LNCaP clone FGC (cell line): ENCODE measurements at regions not wholly inside any gene's neighbourhood (a gene's known extent, or its start where the extent isn't known, plus 50 kb on each side); places are given as distances from the start of the nearest gene placed in this dataset.

Experiments
- DNase-seq: peaks from one replicate; pipeline ENCODE4 v3.0.0-alpha.2; 2011; ENCODE audit warnings: low read depth
- H3K4me3 ChIP-seq: 2 replicates; pipeline ENCODE4 v1.5.1; 2011; ENCODE audit warnings: mild to moderate bottlenecking, low read depth, low read length, control low read depth
- TF ChIP-seq, protein P1 (sequence below): IDR thresholded peaks from 2 replicates; pipeline ENCODE4 v1.5.1; 2012; ENCODE audit warnings: mild to moderate bottlenecking; ENCODE audit not compliant: control insufficient read depth, insufficient read depth; ENCODE audit errors: extremely low read depth

DNA sequence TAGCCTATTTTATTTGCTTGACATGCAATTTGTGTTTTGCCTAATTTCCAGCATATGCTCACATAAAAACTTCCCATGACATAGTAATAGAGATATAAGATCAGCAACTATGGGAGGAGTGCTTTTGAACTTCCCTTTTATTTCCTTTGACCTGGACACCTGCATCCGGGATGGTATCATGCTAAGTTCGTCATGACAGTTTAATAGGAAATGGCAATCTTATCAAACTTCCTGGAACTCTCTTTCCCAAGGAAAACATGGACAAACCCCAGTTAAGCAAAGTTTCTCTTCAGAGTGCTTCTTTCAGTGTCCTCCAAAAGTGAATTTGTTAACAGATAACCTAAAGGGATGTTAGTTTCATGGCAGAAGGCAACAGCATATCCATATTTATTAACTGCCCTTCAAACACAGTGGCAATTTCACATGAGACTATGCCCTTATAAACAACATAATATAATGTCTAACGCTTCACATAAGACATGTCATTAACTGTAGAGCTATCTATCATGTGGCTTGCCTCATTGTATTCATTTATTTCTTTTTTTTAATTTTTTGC lies 474.7 kb upstream of the SEMA3A start:
- DNase-seq: no peak
- TF ChIP-seq, protein P1, sequence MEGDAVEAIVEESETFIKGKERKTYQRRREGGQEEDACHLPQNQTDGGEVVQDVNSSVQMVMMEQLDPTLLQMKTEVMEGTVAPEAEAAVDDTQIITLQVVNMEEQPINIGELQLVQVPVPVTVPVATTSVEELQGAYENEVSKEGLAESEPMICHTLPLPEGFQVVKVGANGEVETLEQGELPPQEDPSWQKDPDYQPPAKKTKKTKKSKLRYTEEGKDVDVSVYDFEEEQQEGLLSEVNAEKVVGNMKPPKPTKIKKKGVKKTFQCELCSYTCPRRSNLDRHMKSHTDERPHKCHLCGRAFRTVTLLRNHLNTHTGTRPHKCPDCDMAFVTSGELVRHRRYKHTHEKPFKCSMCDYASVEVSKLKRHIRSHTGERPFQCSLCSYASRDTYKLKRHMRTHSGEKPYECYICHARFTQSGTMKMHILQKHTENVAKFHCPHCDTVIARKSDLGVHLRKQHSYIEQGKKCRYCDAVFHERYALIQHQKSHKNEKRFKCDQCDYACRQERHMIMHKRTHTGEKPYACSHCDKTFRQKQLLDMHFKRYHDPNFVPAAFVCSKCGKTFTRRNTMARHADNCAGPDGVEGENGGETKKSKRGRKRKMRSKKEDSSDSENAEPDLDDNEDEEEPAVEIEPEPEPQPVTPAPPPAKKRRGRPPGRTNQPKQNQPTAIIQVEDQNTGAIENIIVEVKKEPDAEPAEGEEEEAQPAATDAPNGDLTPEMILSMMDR: no peak
- H3K4me3 ChIP-seq: no peak overlapping the region

DNA sequence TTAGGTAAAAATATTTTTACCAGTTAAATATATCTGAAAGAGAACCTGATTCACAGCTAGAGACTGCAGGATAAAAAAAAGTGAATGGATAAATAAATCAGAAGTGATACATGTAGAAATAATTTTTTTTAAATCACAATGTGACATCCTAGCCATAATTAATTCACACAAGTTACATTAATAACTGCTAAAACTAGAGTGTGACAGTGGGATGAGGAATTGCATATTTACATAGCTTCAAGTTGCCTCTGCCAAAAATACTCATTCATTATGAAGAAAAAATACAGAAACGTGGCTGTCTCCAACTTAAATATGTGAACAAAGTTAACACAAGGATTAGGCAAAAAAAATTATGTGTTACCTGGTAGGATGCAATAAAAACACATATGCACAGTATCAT lies 473.5 kb upstream of the SEMA3A start:
- no peak for DNase-seq
- TF ChIP-seq, protein P1: no peak
- no peak overlapping the region for H3K4me3 ChIP-seq

DNA sequence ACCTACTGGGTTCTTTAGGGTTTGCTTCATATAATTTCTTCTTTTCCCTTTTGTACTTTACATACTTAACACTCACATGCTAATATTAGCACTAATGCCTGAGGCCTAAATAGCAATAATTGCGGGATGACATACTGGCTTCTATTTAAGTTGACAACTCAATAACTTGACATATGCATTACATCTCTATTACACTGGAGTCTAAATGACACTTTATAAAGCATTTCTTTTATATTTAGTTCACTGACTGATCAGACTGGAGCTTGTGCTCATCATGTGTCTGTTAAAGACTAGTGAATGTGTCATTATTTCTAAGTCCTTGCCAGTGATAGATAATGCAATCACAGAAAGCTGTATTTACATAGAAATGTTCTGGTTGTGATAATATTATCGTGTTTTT lies 472.1 kb upstream of the SEMA3A start:
- DNase-seq: no peak
- TF ChIP-seq, protein P1: no peak
- H3K4me3 ChIP-seq: no peak overlapping the region

DNA sequence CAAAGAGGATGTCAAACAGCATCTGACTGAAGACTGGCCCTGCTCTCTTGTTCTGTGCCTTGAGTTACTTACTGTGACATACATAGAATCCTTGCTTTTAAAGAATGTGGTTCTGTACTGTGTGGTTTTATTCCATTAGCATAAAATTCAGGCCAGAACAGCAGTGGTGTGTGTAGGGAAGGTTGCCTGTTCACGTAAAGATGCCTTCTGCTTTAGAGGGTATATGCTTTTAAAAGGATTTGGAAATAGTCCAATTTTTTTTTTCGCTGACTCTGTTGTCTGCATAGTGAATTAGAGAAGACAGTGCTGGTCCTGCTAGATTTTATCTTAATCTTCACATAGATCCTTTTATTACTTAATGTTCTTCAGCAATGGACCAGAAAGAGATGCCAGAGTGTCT lies 470.8 kb upstream of the SEMA3A start:
- DNase-seq: no peak
- TF ChIP-seq, protein P1: no peak
- H3K4me3 ChIP-seq: no peak overlapping the region

DNA sequence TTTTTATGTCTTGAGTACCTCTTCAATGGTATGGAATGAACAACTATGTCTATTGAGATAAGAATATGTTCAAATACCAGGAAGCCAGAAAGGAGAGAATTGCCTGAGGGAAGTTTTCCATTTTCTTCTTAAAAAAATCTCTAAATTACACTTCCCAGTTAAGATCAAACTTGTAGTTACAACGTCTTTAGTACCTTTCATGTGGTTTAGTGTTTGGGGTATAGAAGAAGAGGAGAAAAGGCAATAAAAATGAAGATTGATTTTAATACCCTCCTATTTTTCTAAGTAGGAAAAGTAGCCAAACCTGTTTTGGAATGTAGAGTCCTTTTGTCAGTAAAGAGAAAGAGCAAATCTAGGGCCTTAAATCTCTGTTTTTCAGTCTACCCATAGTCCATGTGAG lies 470.0 kb upstream of the SEMA3A start:
- H3K4me3 ChIP-seq: no peak overlapping the region
- DNase-seq: no peak
- TF ChIP-seq, protein P1: no peak

DNA sequence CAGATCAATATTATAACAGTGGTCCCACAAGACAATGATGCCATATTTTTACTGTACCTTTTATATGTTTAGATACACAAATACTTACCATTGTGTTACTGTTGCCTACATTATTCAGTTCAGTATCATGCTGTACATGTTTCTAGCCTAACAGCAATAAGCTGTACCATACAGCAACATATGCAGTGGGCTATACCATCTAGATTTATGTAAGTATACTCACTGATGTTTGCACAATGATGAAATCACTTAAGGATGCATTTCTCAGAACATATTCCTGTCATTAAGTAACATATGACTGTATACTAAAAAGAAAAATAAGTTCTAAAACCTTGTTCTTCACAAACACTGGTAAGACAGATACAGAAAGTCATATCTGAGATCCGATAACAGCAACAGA lies 468.6 kb upstream of the SEMA3A start:
- no peak for DNase-seq
- no peak overlapping the region for H3K4me3 ChIP-seq
- TF ChIP-seq, protein P1: no peak

DNA sequence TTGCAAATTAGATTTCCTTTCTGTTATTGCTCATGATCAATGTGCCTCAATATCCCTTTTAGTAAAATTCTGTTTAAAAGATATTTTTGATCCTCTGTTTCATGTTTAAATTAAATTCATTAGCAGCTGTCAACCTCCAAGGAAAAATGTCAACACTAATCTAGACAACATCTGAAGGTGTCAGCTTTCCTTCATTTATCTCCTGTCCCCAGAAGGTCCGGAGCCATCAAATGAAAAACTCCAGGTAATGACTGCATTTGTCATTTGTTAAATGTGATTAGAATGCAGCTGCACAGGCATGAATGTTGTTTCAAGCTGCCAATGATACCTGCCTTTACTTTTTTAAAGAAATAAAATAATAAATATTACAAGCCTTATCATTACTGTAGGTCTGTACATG lies 463.7 kb upstream of the SEMA3A start:
- TF ChIP-seq, protein P1: no peak
- DNase-seq: no peak
- no peak overlapping the region for H3K4me3 ChIP-seq
